IMR-90 (cell line): ENCODE measurements at regions not wholly inside any gene's neighbourhood (a gene's known extent, or its start where the extent isn't known, plus 50 kb on each side); places are given as distances from the start of the nearest gene placed in this dataset.

ENCODE experiments used
- ATAC-seq: fragments of 200-7000 bp; cut with Tn5 transposase; 2 replicates; pipeline ENCODE4 v1.9.1; 2020; ENCODE audit warnings: low read depth, mild to moderate bottlenecking, moderate library complexity
- BruUV-seq: library from RNA; stranded (reverse); fragments of 400-500 nt; replicated peaks from 2 replicates; lab custom pipeline; 2021; lab: Mats Ljungman, UMichigan
- CTCF ChIA-PET: fragments of 300-600 bp; formaldehyde crosslinking; extraction: SDS; loops from one replicate; lab custom pipeline; 2021; ENCODE audit warnings: antibody characterized with exemption; lab: Yijun Ruan, JAX
- POLR2A ChIA-PET: fragments of 300-600 bp; sonication (Branson Sonifier 250); formaldehyde crosslinking; loops from one replicate; lab custom pipeline; 2022; ENCODE audit warnings: antibody characterized with exemption; ENCODE audit not compliant: unreplicated experiment; lab: Charles Lee
- DNase-seq: peaks from one replicate; pipeline ENCODE4 v3.0.0; 2013
- H2AFZ ChIP-seq: replicated peaks from 2 replicates; pipeline ENCODE3; 2013; ENCODE audit warnings: low read length, mild to moderate bottlenecking; ENCODE audit not compliant: poor library complexity
- H2AK5ac ChIP-seq: 2 replicates; pipeline ENCODE4 v1.6.1; 2013; ENCODE audit warnings: low read depth, low read length, inconsistent platforms
- H2AK9ac ChIP-seq: replicated peaks from 2 replicates; pipeline ENCODE3; 2013; ENCODE audit warnings: mild to moderate bottlenecking, low read depth, low read length, moderate library complexity; ENCODE audit not compliant: poor library complexity
- H2BK120ac ChIP-seq: 2 replicates; pipeline ENCODE4 v1.6.1; 2013; ENCODE audit warnings: low read depth, low read length, inconsistent platforms
- H2BK15ac ChIP-seq: 3 replicates; pipeline ENCODE4 v1.6.1; 2013; ENCODE audit warnings: low read depth, low read length, inconsistent platforms
- H2BK20ac ChIP-seq: 2 replicates; pipeline ENCODE4 v1.6.1; 2013; ENCODE audit warnings: low read depth, mild to moderate bottlenecking, inconsistent platforms, low read length, moderate library complexity
- H2BK5ac ChIP-seq: 2 replicates; pipeline ENCODE4 v1.6.1; 2013; ENCODE audit warnings: mild to moderate bottlenecking, low read depth, low read length, inconsistent platforms; ENCODE audit not compliant: poor library complexity, severe bottlenecking
- H3K14ac ChIP-seq: replicated peaks from 2 replicates; pipeline ENCODE4 v1.6.1; 2013; ENCODE audit warnings: low read depth, low read length, inconsistent platforms
- H3K18ac ChIP-seq: 2 replicates; pipeline ENCODE4 v1.6.1; 2013; ENCODE audit warnings: low read depth, low read length, control low read depth
- H3K23ac ChIP-seq: 2 replicates; pipeline ENCODE4 v1.6.1; 2013; ENCODE audit warnings: low read depth, low read length, inconsistent platforms
- H3K27ac ChIP-seq: 2 replicates; pipeline ENCODE4 v1.5.1; 2013; ENCODE audit warnings: mild to moderate bottlenecking, control low read depth, low read length; ENCODE audit not compliant: insufficient read depth
- H3K27me3 ChIP-seq: 2 replicates; pipeline ENCODE4 v1.6.1; 2013; ENCODE audit warnings: low read length; ENCODE audit not compliant: control insufficient read depth, insufficient read depth
- H3K36me3 ChIP-seq: 2 replicates; pipeline ENCODE4 v1.6.1; 2013; ENCODE audit warnings: low read length, mixed read lengths; ENCODE audit not compliant: control insufficient read depth, insufficient read depth
- H3K4ac ChIP-seq: 2 replicates; pipeline ENCODE4 v1.6.1; 2013; ENCODE audit warnings: low read depth, low read length, inconsistent platforms
- H3K4me1 ChIP-seq: 2 replicates; pipeline ENCODE4 v1.6.1; 2013; ENCODE audit warnings: low read length, mixed read lengths; ENCODE audit not compliant: control insufficient read depth, insufficient read depth
- H3K4me2 ChIP-seq: 2 replicates; pipeline ENCODE4 v1.6.1; 2013; ENCODE audit warnings: low read depth, mild to moderate bottlenecking, control low read depth, low read length, moderate library complexity
- H3K4me3 ChIP-seq: 2 replicates; pipeline ENCODE4 v1.5.1; 2013; ENCODE audit warnings: low read depth, mild to moderate bottlenecking, control low read depth, low read length, moderate library complexity; ENCODE audit not compliant: insufficient read depth
- H3K56ac ChIP-seq: 2 replicates; pipeline ENCODE4 v1.6.1; 2013; ENCODE audit warnings: low read length, inconsistent platforms; ENCODE audit not compliant: insufficient read depth; ENCODE audit errors: extremely low read depth
- H3K79me1 ChIP-seq, 2 experiments: 2 replicates each; pipeline ENCODE4 v1.6.1; 2013; ENCODE audit warnings: low read length in 2 of 2, inconsistent platforms in 1 of 2, low read depth in 1 of 2
- H3K9ac ChIP-seq: 2 replicates; pipeline ENCODE4 v1.6.1; 2013; ENCODE audit warnings: low read depth, low read length, control low read depth
- H3K9me1 ChIP-seq: 2 replicates; pipeline ENCODE4 v1.6.1; 2013; ENCODE audit warnings: low read length, inconsistent platforms; ENCODE audit not compliant: insufficient read depth
- H3K9me3 ChIP-seq: 2 replicates; pipeline ENCODE4 v1.6.1; 2013; ENCODE audit warnings: low read length; ENCODE audit not compliant: control insufficient read depth, insufficient read depth
- H4K20me1 ChIP-seq: 2 replicates; pipeline ENCODE4 v1.6.1; 2013; ENCODE audit warnings: low read length, inconsistent platforms; ENCODE audit not compliant: insufficient read depth
- H4K5ac ChIP-seq: 2 replicates; pipeline ENCODE4 v1.6.1; 2013; ENCODE audit warnings: mild to moderate bottlenecking, low read depth, low read length, control low read depth
- H4K8ac ChIP-seq, 2 experiments: 2 replicates each; pipeline ENCODE4 v1.6.1; 2013; ENCODE audit warnings: low read depth in 2 of 2, low read length in 2 of 2, control low read depth in 1 of 2, inconsistent platforms in 1 of 2
- H4K91ac ChIP-seq: 2 replicates; pipeline ENCODE4 v1.6.1; 2013; ENCODE audit warnings: low read depth, low read length, inconsistent platforms; ENCODE audit not compliant: insufficient read depth
- CHD1 ChIP-seq: IDR thresholded peaks from 2 replicates; pipeline ENCODE4 v1.6.1; 2012; ENCODE audit warnings: low read depth, low read length, improper control_type of control experiment
- ELK1 ChIP-seq: fragments of 150-350 bp; IDR thresholded peaks from 2 replicates; pipeline ENCODE4 v1.6.1; 2016; ENCODE audit warnings: low read depth, mild to moderate bottlenecking, low read length, moderate library complexity, borderline replicate concordance
- MAZ ChIP-seq: IDR thresholded peaks from 2 replicates; pipeline ENCODE4 v1.6.1; 2012; ENCODE audit warnings: low read depth, mild to moderate bottlenecking, low read length, improper control_type of control experiment, moderate library complexity, borderline replicate concordance
- POLR2A ChIP-seq: IDR thresholded peaks from 2 replicates; pipeline ENCODE4 v1.6.1; 2012; ENCODE audit warnings: mild to moderate bottlenecking, low read depth, low read length
- WGBS, 2 experiments: methylation state at CpG; one replicate each; pipeline versions ENCODE4 v1.1.5 to v1.1.7; 2013; ENCODE audit warnings: missing lambda C conversion rate in 2 of 2; ENCODE audit not compliant: insufficient read length in 1 of 2; ENCODE audit errors: extremely low coverage in 2 of 2; 5-methylcytosine and 5-hydroxymethylcytosine counted together
- dilution Hi-C: fragments of 300-500 bp; cut with HindIII; formaldehyde crosslinking; loops from one replicate; pipeline ENCODE4 v1.14.3; 2018; ENCODE audit warnings: low sequenced_read_pairs; ENCODE audit not compliant: unreplicated experiment
- in situ Hi-C: fragments of 300-500 bp; cut with MboI; formaldehyde crosslinking; loops from 3 replicates; pipeline ENCODE4 v1.14.3; 2019; ENCODE audit warnings: low sequenced_read_pairs, inconsistent platforms, mixed read lengths
- intact Hi-C: fragments of 100-400 bp; cut with micrococcal nuclease; formaldehyde crosslinking; loops from 2 replicates; pipeline ENCODE4 v1.10.0; 2022

- dilution Hi-C loops, result no loop called here
- Histone ChIP-seq H3K79me1 (no peaks in the 10 kb centered on the region), H3K4me3 (no peak overlapping the region), H2BK20ac (no peak overlapping the region), H4K8ac (no peak overlapping the region), H3K4me2 (no peak overlapping the region), H2BK5ac (no peak overlapping the region), H3K9me1 (no peaks in the 10 kb centered on the region), H3K27me3 (no peaks in the 10 kb centered on the region), H2BK15ac (no peak overlapping the region), H3K14ac (no peak overlapping the region), H2AK9ac (no peak overlapping the region), H4K91ac (no peak overlapping the region), H4K20me1 (no peaks in the 10 kb centered on the region), H2AK5ac (no peak overlapping the region), H3K27ac (no peak overlapping the region), H3K4me1 (no peaks in the 10 kb centered on the region), H3K56ac (no peak overlapping the region), H3K18ac (no peak overlapping the region), H3K36me3 (no peaks in the 10 kb centered on the region), H2AFZ (no peak overlapping the region), H3K9me3 (no peaks in the 10 kb centered on the region), H3K9ac (no peak overlapping the region), H3K4ac (no peak overlapping the region), H4K5ac (no peak overlapping the region), H2BK120ac (no peak overlapping the region), H3K23ac (no peak overlapping the region)
- WGBS, 2 experiments, result no CpG with 5 or more reads among the region's 2 CpGs
- TF ChIP-seq MAZ (no peak), POLR2A (no peak), CHD1 (no peak), ELK1 (no peak)
- no TSS peak for BruUV-seq
- in situ Hi-C loops, result no loop called here
- ChIA-PET CTCF (no interaction called here), POLR2A (no interaction called here)
- intact Hi-C loops, result no loop called here
- ATAC-seq (no peak), DNase-seq (no peak)
Measured at GRCh38 chr13:87344176-87344575, 327.0 kb upstream of the SLITRK5 start.
